ENCODE measurements at regions not wholly inside any gene's neighbourhood (a gene's known extent, or its start where the extent isn't known, plus 50 kb on each side); places are given as distances from the start of the nearest gene placed in this dataset.
"Not testable (repeated sequence)": the region's sequence is repeated elsewhere in the genome, so short reads cannot be mapped to it uniquely, and the experiment has no call there.

DNA sequence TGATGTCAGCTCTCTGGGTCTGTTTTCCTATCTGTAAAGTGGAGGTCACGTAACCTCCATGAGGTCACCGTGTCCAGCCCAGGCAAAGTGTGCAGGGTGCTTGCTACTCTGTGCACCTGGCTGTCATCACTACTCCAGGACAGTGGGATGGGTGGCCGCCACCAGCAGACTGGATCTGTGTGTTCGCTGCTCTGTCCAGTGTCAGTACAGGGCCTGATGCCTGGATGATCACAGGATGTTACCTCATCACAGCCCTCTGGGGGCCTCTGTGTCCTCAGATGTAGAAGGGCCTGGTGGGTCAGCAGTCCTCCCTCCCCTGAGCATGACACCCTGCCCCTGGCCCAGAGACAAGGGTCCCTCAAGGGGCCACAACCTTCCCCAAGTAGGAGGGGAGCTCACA, 80.0 kb downstream of the KCNJ18 start:
- peaks cover 75 to 82% of the 10 kb centered on the region in 2 experiments for H3K9me3 Mint-ChIP-seq
- WGBS (ENCODE audit: extremely low coverage, insufficient read length, low lambda C conversion rate): no CpG with 5 or more reads among the region's 4 CpGs

DNA sequence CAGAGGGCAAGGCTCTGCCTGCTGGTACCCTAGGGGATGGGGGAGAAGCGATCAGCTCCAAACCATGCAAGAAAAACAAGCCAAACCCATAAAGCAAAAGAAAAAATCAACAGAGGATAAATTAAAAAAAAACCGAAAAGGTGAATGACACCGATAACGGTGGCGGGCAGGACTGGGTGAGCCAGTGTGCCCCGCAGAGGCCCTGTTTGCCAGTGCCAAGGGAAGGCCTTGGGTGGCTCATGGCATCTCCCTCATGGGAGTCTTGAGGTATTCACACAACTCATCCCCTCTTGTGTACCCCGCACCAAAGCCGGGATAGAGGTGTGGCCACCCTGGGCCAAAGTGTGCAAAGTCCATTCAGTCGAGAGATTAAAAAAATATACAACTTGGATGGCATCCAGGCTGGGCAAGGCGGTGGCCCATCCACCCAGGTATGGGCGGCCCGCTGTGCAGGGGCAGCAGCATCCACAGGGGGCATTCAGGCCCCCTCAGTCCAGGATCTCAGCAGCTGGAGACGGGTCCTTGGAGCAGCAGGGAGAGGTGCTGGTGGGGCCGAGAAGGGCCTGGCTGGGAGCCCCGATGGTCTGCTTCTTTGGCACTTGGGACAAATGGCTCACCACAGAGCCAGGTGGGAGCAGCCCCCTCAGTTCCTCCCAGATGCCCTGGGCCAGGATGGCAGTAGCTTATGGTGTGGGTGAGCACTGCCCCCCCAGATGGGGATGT, 80.8 kb downstream of the KCNJ18 start:
- not testable (repeated sequence) for H3K4me3 Mint-ChIP-seq; H3K56ac ChIP-seq (ENCODE audit: insufficient read length, low read depth, low read length); H4K91ac ChIP-seq (ENCODE audit: insufficient read length, low read depth, low read length); H3K4ac ChIP-seq (ENCODE audit: low read depth, low read length); H3T11ph ChIP-seq (ENCODE audit: low read length); H4K8ac ChIP-seq (replicated peaks; ENCODE audit: insufficient read length, low read depth, low read length); DNase-seq; H3K27ac ChIP-seq (ENCODE audit: insufficient read length, low read depth, low read length); H3K27ac Mint-ChIP-seq; H3K23me2 ChIP-seq (ENCODE audit: insufficient read length, low read depth, low read length, poor library complexity, severe bottlenecking); H2BK12ac ChIP-seq (ENCODE audit: insufficient read length, low read depth, low read length); H3K18ac ChIP-seq (ENCODE audit: insufficient read length, low read depth, low read length); H2BK20ac ChIP-seq (ENCODE audit: low read depth, low read length, poor library complexity, severe bottlenecking); H3K27me3 ChIP-seq (ENCODE audit: insufficient read depth, low read length); H2AFZ ChIP-seq (ENCODE audit: low read length); H2BK120ac ChIP-seq (ENCODE audit: low read depth, low read length, poor library complexity, severe bottlenecking); H3K4me1 ChIP-seq (ENCODE audit: insufficient read depth, low read length); H3K9ac ChIP-seq (ENCODE audit: extremely low read depth, insufficient read length, low read length); H4K5ac ChIP-seq (ENCODE audit: insufficient read length, low read depth, low read length); H3K79me1 ChIP-seq (ENCODE audit: insufficient read depth, low read depth, low read length, poor library complexity, severe bottlenecking); H3K4me2 ChIP-seq (ENCODE audit: insufficient read depth, insufficient read length, low read length); H3K27me3 Mint-ChIP-seq (ENCODE audit: low read depth); H2AK5ac ChIP-seq (ENCODE audit: insufficient read length, low read length); H3K79me2 ChIP-seq (ENCODE audit: insufficient read depth, low read length); H3K14ac ChIP-seq (ENCODE audit: insufficient read depth, low read length); H2BK15ac ChIP-seq (ENCODE audit: low read depth, low read length); H2BK5ac ChIP-seq (ENCODE audit: insufficient read length, low read length); H4K20me1 ChIP-seq (ENCODE audit: control insufficient read depth, insufficient read depth, insufficient read length); H3K4me1 Mint-ChIP-seq; H3K23ac ChIP-seq (ENCODE audit: insufficient read length, low read depth, low read length)
- Mint-ChIP-seq H3K9me3 (peaks cover 76 to 81% of the 10 kb centered on the region in 2 experiments), H3K36me3 (ENCODE audit: insufficient read depth in 1 of 3, low read depth in 3 of 3) (peaks cover 4 to 11% (median 6%) of the 10 kb centered on the region in 3 experiments; a peak in 6 of 7 replicates)
- WGBS (ENCODE audit: extremely low coverage, insufficient read length, low lambda C conversion rate): no CpG with 5 or more reads among the region's 15 CpGs
- H3K9me3 ChIP-seq (ENCODE audit: control insufficient read depth, low read depth, low read length): peaks cover 42% of the 10 kb centered on the region

More for the DNA sequence above, 80.0 kb downstream of the KCNJ18 start:
- no peaks in the 10 kb centered on the region for H3K79me2 ChIP-seq (ENCODE audit: insufficient read depth, low read length)
- no peak for DNase-seq
- no peak overlapping the region for H4K5ac ChIP-seq (ENCODE audit: insufficient read length, low read depth, low read length)
- Mint-ChIP-seq H3K4me1 (no peaks in the 10 kb centered on the region), H3K27me3 (ENCODE audit: low read depth) (peaks cover 2% of the 10 kb centered on the region), H3K4me3 (no peak overlapping the region), H3K36me3 (ENCODE audit: insufficient read depth in 1 of 3, low read depth in 3 of 3) (peaks cover 5 to 15% (median 10%) of the 10 kb centered on the region in 3 experiments; a peak in 6 of 7 replicates), H3K27ac (no peak overlapping the region)
- H3K14ac ChIP-seq (ENCODE audit: insufficient read depth, low read length): no peak overlapping the region
- no peak overlapping the region for H2BK120ac ChIP-seq (ENCODE audit: low read depth, low read length, poor library complexity, severe bottlenecking)
- no peak overlapping the region for H3T11ph ChIP-seq (ENCODE audit: low read length)
- H4K8ac ChIP-seq (replicated peaks; ENCODE audit: insufficient read length, low read depth, low read length): no peak overlapping the region
- no peak overlapping the region for H2BK20ac ChIP-seq (ENCODE audit: low read depth, low read length, poor library complexity, severe bottlenecking)
- no peak overlapping the region for H2AK5ac ChIP-seq (ENCODE audit: insufficient read length, low read length)
- peaks cover 51% of the 10 kb centered on the region for H3K9me3 ChIP-seq (ENCODE audit: control insufficient read depth, low read depth, low read length)
- H4K20me1 ChIP-seq (ENCODE audit: control insufficient read depth, insufficient read depth, insufficient read length): no peaks in the 10 kb centered on the region
- H3K23ac ChIP-seq (ENCODE audit: insufficient read length, low read depth, low read length): no peak overlapping the region
- no peak overlapping the region for H3K27ac ChIP-seq (ENCODE audit: insufficient read length, low read depth, low read length)
- no peak overlapping the region for H3K56ac ChIP-seq (ENCODE audit: insufficient read length, low read depth, low read length)
- H4K91ac ChIP-seq (ENCODE audit: insufficient read length, low read depth, low read length): no peak overlapping the region
- H3K18ac ChIP-seq (ENCODE audit: insufficient read length, low read depth, low read length): no peak overlapping the region
- H2BK5ac ChIP-seq (ENCODE audit: insufficient read length, low read length): no peak overlapping the region
- no peak overlapping the region for H2BK15ac ChIP-seq (ENCODE audit: low read depth, low read length)
- no peak overlapping the region for H2AFZ ChIP-seq (ENCODE audit: low read length)
- H3K79me1 ChIP-seq (ENCODE audit: insufficient read depth, low read depth, low read length, poor library complexity, severe bottlenecking): no peaks in the 10 kb centered on the region
- no peaks in the 10 kb centered on the region for H3K4me1 ChIP-seq (ENCODE audit: insufficient read depth, low read length)
- H3K4me2 ChIP-seq (ENCODE audit: insufficient read depth, insufficient read length, low read length): no peak overlapping the region
- TF ChIP-seq, protein P1, sequence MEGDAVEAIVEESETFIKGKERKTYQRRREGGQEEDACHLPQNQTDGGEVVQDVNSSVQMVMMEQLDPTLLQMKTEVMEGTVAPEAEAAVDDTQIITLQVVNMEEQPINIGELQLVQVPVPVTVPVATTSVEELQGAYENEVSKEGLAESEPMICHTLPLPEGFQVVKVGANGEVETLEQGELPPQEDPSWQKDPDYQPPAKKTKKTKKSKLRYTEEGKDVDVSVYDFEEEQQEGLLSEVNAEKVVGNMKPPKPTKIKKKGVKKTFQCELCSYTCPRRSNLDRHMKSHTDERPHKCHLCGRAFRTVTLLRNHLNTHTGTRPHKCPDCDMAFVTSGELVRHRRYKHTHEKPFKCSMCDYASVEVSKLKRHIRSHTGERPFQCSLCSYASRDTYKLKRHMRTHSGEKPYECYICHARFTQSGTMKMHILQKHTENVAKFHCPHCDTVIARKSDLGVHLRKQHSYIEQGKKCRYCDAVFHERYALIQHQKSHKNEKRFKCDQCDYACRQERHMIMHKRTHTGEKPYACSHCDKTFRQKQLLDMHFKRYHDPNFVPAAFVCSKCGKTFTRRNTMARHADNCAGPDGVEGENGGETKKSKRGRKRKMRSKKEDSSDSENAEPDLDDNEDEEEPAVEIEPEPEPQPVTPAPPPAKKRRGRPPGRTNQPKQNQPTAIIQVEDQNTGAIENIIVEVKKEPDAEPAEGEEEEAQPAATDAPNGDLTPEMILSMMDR (conservative IDR thresholded peaks at IDR 0.05): no peak
- H3K4ac ChIP-seq (ENCODE audit: low read depth, low read length): no peak overlapping the region
- H3K9ac ChIP-seq (ENCODE audit: extremely low read depth, insufficient read length, low read length): no peak overlapping the region
- H2BK12ac ChIP-seq (ENCODE audit: insufficient read length, low read depth, low read length): no peak overlapping the region
- no peaks in the 10 kb centered on the region for H3K27me3 ChIP-seq (ENCODE audit: insufficient read depth, low read length)
- H3K23me2 ChIP-seq (ENCODE audit: insufficient read length, low read depth, low read length, poor library complexity, severe bottlenecking): no peaks in the 10 kb centered on the region
